HG02763 (cell line): ENCODE measurements at regions not wholly inside any gene's neighbourhood (a gene's known extent, or its start where the extent isn't known, plus 50 kb on each side); places are given as distances from the start of the nearest gene placed in this dataset.

ENCODE experiments used
- ATAC-seq: cut with Tn5 transposase; IDR thresholded peaks from one replicate; pipeline ENCODE4 v1.9.1; 2021; ENCODE audit warnings: mild to moderate bottlenecking, moderate library complexity; ENCODE audit not compliant: unreplicated experiment

- no peak for ATAC-seq
These were observed 220.7 kb upstream of the DIO3 start for GRCh38 chr14:101340556-101340955.

- no peak for ATAC-seq
These were observed 213.2 kb upstream of the DIO3 start for GRCh38 chr14:101347893-101348777.

- ATAC-seq: no peak
These were observed 212.2 kb upstream of the DIO3 start for GRCh38 chr14:101349108-101349507.

GRCh38 chr14:101350021-101350420, 211.3 kb upstream of the DIO3 start:
- no peak for ATAC-seq

GRCh38 chr14:101350691-101351090, 210.6 kb upstream of the DIO3 start:
- ATAC-seq: no peak

- ATAC-seq: no peak
These were observed 210.1 kb upstream of the DIO3 start for GRCh38 chr14:101351146-101351545.

- ATAC-seq: no peak
These were observed 209.5 kb upstream of the DIO3 start for GRCh38 chr14:101351769-101352168.

GRCh38 chr14:101352567-101352966, 208.7 kb upstream of the DIO3 start:
- ATAC-seq: no peak

- ATAC-seq: no peak
These were observed 207.9 kb upstream of the DIO3 start for GRCh38 chr14:101353422-101353821.

- ATAC-seq: no peak
These were observed 206.6 kb upstream of the DIO3 start for GRCh38 chr14:101354726-101355125.

- ATAC-seq: no peak
These were observed 206.0 kb upstream of the DIO3 start for GRCh38 chr14:101355284-101355683.

- ATAC-seq: no peak
These were observed 204.3 kb upstream of the DIO3 start for GRCh38 chr14:101357038-101357437.

GRCh38 chr14:101357559-101358319, 203.6 kb upstream of the DIO3 start:
- ATAC-seq: no peak

GRCh38 chr14:101358320-101359125, 202.8 kb upstream of the DIO3 start:
- no peak for ATAC-seq

GRCh38 chr14:101359221-101360053, 201.9 kb upstream of the DIO3 start:
- ATAC-seq: no peak

GRCh38 chr14:101360054-101360911, 201.0 kb upstream of the DIO3 start:
- ATAC-seq: no peak

- ATAC-seq: no peak
These were observed 200.3 kb upstream of the DIO3 start for GRCh38 chr14:101361044-101361443.

GRCh38 chr14:101361451-101362433, 199.6 kb upstream of the DIO3 start:
- ATAC-seq: no peak
